Lung microvascular endothelial cell (primary cell): ENCODE measurements at regions not wholly inside any gene's neighbourhood (a gene's known extent, or its start where the extent isn't known, plus 50 kb on each side); places are given as distances from the start of the nearest gene placed in this dataset.
"Not testable (repeated sequence)": the region's sequence is repeated elsewhere in the genome, so short reads cannot be mapped to it uniquely, and the experiment has no call there.

Experiments
- DNase-seq, 2 donors: peaks; one replicate each; pipeline versions ENCODE4 v3.0.0 to v3.0.0-alpha.2; 2010; ENCODE audit warnings: low read depth in 2 of 2

DNA sequence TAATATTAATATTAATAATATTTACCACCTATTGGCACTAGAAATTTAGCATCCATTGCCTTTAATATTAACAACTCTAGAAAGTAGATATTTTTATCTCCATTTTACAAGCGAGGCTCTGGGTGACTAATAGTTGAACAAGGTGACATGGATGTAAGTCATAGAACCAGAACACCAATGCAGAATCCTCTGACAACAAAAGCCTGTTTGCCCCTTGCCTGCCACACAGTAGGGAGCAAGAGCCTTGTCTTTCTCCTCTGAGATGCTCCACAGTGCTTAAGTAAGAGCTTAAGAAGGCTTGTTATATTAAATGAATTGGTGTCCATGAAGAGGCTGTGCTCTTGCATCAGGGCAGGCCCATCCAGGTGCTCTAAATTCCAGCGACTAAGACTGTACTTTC is 51.2 kb upstream of the LBX1 start:
- DNase-seq: no peak

DNA sequence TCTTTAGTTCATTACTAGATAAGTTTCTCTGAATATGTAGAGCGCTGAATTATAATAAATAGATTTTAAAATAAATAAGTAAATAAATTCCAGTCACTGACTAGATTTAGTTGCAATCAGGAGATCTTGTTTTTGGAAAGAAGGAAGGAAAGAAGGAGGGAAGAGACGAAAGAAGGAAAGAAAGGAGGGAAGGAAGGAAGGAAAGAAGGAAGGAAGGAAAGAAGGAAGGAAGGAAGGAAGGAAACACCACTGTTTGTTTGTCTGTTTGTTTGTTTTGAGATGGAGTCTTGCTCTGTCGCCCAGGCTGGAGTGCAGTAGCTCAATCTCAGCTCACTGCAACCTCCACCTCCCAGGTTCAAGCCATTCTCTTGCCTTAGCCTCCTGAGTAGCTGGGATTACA is 51.7 kb upstream of the LBX1 start:
- not testable (repeated sequence) for DNase-seq

DNA sequence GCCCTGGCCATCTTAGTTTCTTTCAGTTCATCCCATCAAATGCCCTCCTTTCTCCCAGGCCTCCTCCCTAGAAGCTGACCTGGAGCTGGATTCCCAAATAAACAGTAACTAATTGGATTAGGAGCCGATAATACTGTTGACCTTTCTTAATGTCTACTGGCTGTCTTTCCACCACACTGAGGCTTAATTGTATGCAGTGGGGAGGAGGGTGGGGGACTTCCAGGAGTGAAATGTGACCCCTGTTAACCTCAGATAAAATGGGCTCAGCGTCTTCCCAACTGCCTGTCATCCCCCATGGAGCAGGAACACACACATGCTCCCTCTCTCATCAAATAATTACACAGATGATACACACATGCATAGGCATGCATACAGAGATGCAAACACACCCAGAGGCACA is 53.7 kb upstream of the LBX1 start:
- no peak for DNase-seq

DNA sequence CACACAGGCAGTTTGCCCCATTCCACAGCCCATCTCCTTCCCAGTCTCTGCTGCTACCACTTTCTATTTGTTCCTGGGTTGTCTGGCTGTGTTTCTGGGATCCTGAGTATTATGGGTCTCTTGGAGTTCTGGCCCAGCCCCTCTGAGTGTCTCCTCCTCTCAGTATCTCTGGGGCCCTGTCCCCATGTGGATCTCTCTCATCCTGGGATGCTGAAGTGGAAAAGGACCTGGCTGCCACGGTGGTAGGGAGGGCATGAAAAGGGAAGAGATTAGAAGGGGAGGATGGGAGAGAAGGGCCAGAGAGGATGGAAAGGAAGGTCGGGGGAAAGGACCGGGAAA is 54.5 kb upstream of the LBX1 start:
- DNase-seq: no peak

DNA sequence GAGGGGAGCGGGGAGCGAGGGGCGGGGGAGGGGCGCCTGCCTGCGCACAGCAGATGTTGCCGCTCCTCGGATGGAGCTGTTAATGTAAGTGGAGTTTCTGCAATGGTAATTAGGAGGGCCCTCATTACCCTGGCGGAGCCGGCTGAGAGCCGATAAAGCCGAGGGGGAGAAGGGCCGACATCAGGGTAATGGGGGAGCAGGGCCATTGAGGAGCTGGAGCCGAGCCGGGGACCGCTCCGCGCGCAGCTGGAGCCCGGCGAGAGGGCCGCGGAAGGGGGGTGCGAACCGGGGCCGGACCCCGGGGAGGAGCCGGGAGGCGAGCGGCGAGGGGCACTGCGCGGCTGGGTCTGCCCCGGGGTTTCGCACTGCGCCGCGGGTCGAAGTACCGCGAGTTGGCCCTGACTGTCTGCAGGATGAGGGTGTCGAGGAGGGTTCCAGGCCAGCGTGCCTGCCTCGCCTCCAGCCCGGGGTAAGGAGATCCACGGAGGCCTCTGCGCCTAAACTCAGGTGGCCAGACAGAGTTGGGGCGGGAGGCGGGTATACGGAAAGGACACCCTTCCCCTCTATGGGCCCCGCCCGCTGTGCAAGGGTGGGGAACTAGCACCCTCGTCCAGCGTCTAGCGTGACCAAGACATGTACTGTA is 55.0 kb upstream of the LBX1 start:
- no peak for DNase-seq

DNA sequence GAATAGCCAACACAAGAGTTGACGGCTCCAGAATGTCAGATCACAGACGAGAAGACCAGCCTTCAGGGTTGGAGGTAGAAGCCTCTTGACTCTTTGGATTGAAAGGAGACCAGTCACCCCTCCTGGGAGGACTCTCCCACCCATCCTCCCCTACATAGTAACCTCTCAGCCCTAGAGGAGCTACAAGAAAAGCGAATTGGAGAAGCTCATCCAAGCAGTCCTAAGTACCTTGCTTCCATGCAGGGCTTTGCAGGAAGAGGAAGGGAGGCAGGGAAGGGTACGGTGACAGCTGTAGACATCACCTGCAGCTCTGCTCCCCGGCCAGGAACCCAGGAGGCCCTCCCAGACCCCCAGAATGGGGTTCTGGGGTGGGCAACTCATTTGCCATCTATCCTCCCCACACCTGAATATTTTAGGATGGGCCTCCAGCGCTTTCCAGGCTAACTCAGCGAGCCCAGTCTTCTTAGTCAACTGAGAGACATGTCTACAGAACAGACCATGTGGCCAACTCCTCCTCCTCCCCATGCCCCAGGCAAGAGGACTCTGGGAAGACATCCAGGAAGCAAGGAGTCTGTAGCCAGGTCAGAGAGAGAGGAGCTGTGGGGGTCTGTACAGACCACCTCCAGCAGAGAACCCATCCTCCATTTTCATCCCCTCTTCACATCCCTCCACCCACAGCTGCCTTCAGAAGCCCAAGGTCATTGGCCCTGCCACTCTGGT is 55.6 kb upstream of the LBX1 start:
- DNase-seq: no peak

DNA sequence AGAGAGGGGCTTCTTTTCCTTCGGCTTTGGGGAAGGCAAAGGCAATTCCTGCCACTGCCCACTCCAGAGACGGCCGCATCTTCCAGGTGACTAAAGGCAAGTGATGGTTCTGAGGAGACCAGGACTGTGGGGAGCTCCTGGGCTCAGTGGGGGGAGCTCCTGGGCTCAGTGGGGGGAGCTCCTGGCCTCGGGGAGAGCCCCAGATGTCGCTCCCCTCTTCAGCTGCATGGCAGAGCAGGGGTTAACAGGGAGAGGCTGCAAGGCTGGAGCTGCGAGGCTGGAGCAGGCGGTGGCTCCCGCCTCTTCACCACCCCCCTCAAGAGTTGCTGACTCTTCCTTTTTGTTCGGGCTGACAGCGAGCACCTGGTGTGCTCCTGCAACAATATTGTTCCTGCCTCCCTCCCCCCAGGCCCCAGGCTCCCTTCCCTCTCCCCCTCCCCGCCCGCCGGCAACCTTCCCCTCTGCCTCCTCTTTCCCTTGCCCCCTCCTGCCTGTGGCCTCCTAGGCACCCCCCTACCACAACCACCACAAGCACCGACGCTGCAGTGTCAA is 56.3 kb upstream of the LBX1 start:
- DNase-seq: no peak

DNA sequence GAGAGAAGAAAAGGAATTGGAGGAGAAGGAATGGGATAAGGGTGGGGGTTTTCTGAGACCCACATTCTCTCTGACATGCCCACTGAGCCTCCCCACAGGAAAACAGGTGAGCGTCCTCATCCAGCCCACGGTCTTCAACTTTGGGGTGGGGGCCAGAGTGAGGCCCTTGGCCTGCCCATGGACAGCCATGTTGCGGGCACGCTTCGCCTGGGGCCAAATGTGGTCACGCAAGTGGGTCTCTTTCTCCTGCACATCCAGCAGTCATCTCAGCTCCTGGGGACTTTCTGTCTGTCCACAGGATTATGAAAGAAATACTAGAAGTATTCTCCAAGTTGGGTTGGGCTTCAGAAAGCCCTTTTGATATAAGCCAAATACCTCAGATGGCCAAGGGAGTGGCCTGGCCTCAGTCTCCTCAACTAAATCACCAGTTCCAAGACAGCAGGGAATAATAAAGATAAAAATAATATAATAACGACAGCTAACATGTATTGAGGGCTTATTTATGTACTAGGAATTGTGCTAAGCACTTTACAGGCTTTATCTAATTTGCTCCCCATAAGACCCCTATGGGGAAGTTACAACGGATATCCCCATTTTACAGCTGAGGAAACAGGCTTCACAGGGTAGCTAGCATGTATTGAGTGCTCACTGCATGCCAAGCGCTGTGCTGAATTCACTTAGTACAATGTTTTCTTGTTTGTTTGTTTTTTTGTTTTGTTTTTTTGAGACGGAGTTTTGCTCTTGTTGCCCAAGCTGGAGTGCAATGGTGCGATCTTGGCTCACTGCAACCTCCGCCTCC is 57.2 kb upstream of the LBX1 start:
- no peak for DNase-seq

DNA sequence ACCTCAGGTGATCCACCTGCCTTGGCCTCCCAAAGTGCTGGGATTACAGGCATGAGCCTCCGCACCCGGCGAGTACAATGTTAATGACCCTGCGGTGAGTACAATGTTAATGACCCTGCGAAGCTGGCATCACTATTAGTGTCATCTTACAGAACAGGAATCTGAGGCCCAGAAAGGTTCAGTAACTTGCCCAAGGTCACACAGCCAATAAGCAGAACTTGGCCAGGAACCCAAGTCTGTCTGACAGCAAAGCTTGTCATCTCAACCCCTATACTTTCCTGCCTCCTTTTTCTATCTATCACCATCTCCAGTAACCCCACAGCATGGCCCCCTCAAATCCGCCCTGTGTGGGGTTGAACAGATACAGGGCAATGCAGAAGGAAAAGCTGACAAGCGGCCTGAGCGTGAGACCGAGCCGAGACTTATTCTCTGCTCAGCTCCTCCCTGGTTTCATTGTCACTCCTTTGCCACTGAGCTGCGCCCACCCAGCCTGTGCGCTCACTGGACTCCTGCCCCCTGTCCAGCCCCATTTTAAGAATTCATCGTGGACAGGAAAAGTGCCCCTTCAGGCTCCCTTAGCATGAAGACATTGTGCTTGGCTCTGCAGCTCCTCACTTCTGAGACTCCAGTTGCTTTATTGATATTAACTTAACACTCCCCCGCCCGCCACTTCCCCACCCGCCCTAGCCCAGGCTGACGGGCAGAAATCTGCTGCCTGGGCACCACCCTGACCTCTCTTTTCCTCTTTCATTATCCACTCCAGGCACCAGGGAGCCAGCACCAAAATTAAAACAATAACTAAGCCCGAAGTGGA is 58.1 kb upstream of the LBX1 start:
- DNase-seq: no peak

DNA sequence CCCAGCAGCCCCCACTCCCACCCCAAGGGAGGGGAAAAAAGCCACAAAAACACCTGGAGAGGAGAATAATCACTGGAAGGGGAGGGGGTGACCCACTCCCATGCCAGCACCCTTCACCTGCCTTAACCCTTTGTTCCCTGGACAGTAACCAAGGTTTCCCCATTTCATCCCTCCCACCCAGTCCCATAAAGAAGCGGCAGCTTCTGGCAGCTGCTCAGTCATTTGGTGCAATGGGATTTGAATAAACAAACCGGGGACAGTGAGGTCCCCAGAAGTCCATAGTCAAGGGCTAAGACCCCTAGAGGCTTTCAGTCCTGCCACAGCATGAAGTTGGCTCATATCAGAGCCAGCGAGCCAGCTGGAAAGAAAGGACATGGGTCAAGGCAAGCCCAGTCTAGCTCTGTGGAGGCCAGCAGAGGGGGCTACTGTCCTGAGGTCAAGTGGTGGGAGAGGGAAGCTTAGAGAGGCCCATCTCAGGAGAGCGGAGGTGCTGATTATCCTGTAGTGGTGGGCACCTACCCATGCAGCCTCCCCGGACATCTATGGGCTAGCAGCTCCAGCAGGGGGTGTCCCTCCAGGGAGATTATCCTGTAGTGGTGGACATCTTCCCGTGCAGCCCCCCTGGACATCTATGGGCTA is 58.9 kb upstream of the LBX1 start:
- DNase-seq: peak; percentile 46 to 68

DNA sequence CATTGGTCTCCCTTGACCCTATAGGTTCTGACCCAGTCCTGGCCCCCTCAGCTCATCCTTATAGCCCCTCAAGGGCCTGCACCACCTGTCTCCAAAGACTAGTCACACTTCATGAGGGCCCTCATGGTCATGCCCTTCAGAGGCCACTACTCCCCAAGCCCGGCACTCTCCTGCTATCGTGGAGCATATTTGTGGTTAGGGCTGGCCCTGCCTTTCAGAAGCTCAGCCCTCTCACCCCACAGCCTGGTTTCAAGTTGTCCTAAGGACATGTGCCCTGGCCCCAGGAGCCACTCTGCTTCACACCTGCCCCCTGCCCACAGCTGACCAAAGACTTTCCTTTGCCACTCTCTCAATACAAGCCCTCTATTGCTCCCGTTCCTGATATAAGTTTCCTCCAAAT is 60.3 kb upstream of the LBX1 start:
- no peak for DNase-seq

DNA sequence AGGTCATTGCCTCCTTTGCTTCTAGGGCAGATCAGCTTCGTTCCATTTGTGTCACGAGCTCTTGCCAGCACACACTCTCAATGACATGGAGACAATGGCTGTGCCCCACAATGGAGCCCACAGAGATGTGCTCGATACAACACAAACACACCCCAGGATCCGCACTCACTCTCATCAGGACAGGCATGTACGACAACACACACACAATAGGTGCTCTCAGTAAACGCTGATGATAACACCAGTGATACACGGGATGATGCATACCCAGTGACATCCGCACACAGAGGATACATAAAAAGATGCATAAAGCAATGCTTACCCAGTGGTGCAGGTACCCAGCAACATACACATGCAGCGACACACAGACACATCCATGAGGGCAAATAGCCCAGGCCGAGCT is 61.2 kb upstream of the LBX1 start:
- DNase-seq: no peak

DNA sequence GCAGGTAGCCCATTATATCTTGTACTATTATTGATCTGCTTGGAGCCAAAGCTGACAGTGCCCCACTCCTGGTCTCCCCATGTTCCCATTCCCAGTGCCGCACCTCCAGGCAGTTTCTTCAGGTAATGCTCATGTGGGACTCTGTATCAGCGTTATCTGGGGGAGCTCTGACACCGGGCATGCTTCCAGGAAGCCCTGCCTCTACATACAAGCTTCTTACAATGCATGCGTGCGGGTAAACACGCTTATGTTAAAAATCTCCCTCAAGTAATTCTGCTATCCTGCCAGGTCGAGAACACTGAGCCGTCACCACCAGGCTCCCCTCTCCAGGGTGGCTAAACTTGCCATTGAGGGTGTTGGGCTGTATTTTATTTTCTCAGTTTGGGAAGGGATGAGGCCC is 61.6 kb upstream of the LBX1 start:
- no peak for DNase-seq

DNA sequence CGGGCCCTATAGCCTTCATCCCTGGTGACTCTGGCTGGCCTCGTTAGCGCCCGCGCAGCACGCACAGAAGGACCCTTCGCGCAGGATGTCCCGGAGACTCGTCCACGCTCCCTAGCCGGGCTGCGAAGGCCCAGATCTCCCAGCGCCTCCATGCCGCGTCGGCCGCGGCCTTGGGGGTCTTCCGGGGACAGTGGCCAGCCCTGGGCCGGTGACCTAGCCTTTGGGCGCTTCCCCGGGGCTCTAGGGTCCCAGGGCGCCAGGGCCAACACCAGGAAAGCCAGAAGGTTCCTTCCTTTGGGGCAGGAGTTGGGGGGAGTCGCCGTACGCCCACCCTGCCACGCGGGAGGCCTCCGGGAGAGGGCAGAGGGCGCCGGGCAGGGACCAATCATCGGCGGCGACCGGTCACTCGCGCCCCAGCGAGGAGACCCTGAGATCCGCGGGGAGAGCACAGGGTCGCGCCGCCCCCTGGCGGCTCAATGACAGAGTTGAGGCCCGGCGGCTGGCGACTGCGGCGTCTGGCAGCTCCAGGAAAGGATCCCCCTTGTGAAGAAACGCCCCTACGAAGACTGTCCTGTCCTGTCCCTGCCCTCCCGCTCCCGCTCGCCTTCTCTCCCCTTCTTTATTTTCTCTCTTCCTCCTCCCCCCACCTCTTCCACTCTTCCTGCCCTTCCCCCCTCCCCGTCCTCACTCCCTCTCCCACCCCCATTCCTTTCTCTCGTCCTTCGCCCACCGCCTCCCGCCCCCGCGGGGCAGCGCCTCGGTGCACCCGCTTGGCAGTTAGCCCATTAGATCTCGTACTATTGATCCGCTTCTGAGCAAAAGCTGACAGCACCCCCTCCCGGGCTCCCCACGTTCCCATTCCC is 62.3 kb upstream of the LBX1 start:
- DNase-seq: peak; percentile 27 to 52

DNA sequence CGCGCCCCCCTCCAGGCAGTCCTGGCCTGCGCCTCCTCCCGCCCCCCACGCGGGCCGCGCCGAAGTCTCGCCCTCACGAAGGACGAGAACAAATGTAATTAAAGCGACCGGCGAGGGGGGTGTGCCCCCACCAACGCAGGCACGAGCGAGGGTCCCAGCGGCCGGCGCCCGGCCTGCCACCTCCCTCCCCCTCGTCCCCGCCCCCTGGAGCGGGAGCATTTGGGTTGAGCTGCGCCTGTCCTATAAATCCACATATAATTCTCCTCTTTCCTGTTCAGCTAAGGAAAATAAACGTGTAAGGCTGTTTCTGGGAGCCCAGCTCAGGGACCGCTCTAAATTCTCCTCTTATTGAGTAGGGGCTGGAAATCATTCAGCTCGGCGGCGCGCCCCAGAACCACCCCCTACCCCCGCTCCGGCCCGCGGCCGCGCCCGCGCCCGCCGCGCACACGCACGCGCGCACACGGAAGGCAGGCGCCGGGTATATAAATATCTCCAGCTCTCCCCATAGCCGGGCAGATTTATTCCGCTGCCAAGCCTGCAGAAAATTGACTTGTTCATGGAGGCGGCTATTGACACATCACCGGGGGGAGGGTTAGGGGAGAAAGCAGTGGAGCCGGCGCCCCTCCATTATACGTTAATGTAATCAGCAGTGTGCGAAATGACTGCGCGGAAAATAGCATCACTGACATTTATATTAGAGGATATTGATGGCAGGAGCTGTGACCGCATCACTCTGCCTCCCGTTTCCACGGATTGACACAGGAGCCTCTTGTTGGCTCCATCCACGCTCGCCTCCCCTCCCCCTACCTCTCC is 61.6 kb upstream of the BTRC start:
- DNase-seq: peak in 1 of 2 donors; percentile 13

DNA sequence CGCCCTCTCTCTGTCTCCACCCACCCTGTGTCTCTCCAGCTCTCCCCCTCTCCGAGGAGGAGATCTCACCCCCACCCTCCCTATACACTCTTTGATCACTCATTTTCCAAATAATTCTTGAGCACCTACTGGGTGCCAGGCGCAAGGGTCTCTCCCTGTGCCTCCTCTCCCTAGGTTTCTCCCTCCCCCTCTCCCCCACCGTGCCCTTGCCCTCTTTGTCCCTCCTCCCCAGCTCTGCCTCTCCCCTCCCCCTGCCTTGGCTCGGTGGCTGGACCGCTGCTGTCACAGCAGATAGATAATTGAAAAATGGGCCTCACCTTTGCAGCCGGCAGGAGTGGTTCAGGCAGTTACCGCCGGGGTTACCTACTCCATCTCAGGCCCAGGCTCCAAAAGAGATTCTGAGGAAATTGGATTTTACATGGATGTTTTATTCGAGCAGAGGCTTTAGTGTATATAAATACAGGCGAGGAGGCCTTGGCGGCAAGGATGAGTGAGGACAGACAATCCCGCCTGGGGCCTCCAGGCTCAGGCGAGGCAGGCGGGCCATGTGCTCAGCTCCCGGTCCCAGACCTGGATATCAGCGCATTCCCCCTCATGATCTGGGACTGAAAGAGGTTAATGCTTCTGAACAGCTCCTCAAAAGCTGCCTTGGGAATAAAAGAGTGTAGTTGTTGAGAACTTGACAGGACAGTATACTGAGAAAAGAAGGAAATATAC is 60.8 kb upstream of the BTRC start:
- no peak for DNase-seq

DNA sequence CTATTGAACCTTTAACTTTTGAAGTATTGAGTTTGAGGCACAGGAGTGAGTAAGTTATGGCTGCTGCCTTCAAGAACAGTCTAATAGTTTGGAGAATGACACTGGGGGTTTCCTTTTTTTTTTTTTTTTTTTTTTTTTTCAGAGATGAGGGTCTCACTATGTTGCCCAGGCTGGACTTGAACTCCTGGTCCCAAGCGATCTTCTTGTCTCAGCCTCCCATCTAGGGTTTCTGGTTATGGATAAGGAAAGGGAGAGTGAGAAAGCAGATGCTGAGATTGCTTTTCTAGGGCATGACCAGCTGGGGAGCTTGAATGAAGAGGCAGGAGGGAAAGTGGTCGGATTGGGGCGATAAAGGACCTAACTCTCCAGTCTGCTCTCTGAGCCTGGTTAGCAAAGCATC is 59.9 kb upstream of the BTRC start:
- DNase-seq: no peak

DNA sequence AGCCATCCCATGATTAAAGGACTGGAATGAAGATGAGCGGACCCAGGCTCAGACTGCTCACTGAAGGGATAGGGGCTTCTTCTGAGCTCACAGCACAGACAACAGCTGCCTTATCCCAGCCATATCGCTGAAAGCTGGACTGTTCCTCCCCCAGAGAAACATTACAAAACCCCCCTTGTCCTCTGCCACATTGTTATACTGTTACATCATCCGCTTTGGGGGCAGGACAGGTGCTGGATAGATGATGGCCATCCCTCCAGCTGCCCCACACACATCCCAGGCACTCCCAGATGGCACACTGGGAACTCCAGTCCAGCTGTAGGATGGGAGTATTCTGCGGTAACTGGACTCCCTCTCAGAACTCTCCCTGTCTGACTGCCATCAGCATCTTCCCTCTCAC is 58.7 kb upstream of the BTRC start:
- no peak for DNase-seq
